ENCODE measurements at regions not wholly inside any gene's neighbourhood (a gene's known extent, or its start where the extent isn't known, plus 50 kb on each side); places are given as distances from the start of the nearest gene placed in this dataset.

- TF ChIP-seq, protein P1, sequence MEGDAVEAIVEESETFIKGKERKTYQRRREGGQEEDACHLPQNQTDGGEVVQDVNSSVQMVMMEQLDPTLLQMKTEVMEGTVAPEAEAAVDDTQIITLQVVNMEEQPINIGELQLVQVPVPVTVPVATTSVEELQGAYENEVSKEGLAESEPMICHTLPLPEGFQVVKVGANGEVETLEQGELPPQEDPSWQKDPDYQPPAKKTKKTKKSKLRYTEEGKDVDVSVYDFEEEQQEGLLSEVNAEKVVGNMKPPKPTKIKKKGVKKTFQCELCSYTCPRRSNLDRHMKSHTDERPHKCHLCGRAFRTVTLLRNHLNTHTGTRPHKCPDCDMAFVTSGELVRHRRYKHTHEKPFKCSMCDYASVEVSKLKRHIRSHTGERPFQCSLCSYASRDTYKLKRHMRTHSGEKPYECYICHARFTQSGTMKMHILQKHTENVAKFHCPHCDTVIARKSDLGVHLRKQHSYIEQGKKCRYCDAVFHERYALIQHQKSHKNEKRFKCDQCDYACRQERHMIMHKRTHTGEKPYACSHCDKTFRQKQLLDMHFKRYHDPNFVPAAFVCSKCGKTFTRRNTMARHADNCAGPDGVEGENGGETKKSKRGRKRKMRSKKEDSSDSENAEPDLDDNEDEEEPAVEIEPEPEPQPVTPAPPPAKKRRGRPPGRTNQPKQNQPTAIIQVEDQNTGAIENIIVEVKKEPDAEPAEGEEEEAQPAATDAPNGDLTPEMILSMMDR (conservative IDR thresholded peaks at IDR 0.05; ENCODE audit: low read length) = no peak
- TF ChIP-seq EZH2phosphoT487 (IDR thresholded peaks at IDR 0.05; ENCODE audit: borderline replicate concordance) = no peak
These were observed 57.1 kb upstream of the ANKRD1 start for GRCh38 chr10:90977855-90978486.

Measured in Loucy (cell line).